HEK293 (cell line): ENCODE measurements at regions not wholly inside any gene's neighbourhood (a gene's known extent, or its start where the extent isn't known, plus 50 kb on each side); places are given as distances from the start of the nearest gene placed in this dataset.

ENCODE experiments used
- CTCF ChIA-PET: fragments of 350-600 bp; formaldehyde crosslinking; extraction: SDS; loops from one replicate; lab custom pipeline; 2021; ENCODE audit warnings: antibody characterized with exemption; lab: Yijun Ruan, JAX
- POLR2A ChIA-PET: fragments of 300-600 bp; formaldehyde crosslinking; extraction: SDS; loops from one replicate; lab custom pipeline; 2020; ENCODE audit warnings: antibody characterized with exemption, inconsistent platforms; lab: Yijun Ruan, JAX
- H3K27ac ChIP-seq: fragments of 200-500 bp; sonication (Bioruptor generic); 2 replicates; pipeline ENCODE4 v1.5.1; 2014; ENCODE audit warnings: low read depth, low read length, control low read depth, inconsistent platforms; ENCODE audit errors: extremely low read depth
- H3K36me3 ChIP-seq, 2 experiments: fragments of 200-500 bp in 1 of 2; sonication (Bioruptor generic) in 1 of 2; 1 replicate in 1 of 2; 2 replicates in 1 of 2; pipeline ENCODE4 v1.5.1; 2014 to 2017; ENCODE audit warnings: inconsistent platforms in 2 of 2, low read length in 2 of 2; ENCODE audit not compliant: control insufficient read depth in 2 of 2, insufficient read depth in 1 of 2
- H3K4me1 ChIP-seq: fragments of 200-500 bp; sonication (Bioruptor generic); 2 replicates; pipeline ENCODE4 v1.5.1; 2014; ENCODE audit warnings: mild to moderate bottlenecking, low read length, inconsistent platforms; ENCODE audit not compliant: control insufficient read depth, insufficient read depth
- H3K4me3 ChIP-seq: 2 replicates; pipeline ENCODE4 v1.5.1; 2011; ENCODE audit warnings: low read depth, mild to moderate bottlenecking, control low read depth, low read length, moderate library complexity
- H3K9me3 ChIP-seq: fragments of 200-500 bp; sonication (Bioruptor generic); 2 replicates; pipeline ENCODE4 v1.5.1; 2014; ENCODE audit warnings: low read depth, low read length, inconsistent platforms; ENCODE audit not compliant: control insufficient read depth, insufficient read depth
- BCL11B ChIP-seq: fragments of 450-650 bp; formaldehyde crosslinking; IDR thresholded peaks from 2 replicates; pipeline ENCODE4 v1.5.1; 2016; ENCODE audit warnings: low read depth, missing biosample characterization, missing genetic modification characterization
- GLIS2 ChIP-seq: fragments of 450-650 bp; formaldehyde crosslinking; IDR thresholded peaks from 2 replicates; pipeline ENCODE4 v1.5.1; 2016; ENCODE audit warnings: missing biosample characterization, missing genetic modification characterization
- OVOL3 ChIP-seq: fragments of 450-650 bp; formaldehyde crosslinking; IDR thresholded peaks from 2 replicates; pipeline ENCODE4 v1.5.1; 2016; ENCODE audit warnings: missing biosample characterization, missing genetic modification characterization
- PRDM1 ChIP-seq: fragments of 450-650 bp; formaldehyde crosslinking; IDR thresholded peaks from 2 replicates; pipeline ENCODE4; 2016; ENCODE audit warnings: missing biosample characterization, missing genetic modification characterization
- SETDB1 ChIP-seq: IDR thresholded peaks from one replicate; pipeline ENCODE4 v1.6.1; 2017; ENCODE audit warnings: mild to moderate bottlenecking, low read length, moderate library complexity, mixed read lengths; ENCODE audit not compliant: insufficient read length
- ZBTB21 ChIP-seq: fragments of 450-650 bp; formaldehyde crosslinking; IDR thresholded peaks from 2 replicates; pipeline ENCODE4 v1.5.1; 2017; ENCODE audit warnings: missing biosample characterization, missing genetic modification characterization
- ZBTB49 ChIP-seq: fragments of 450-650 bp; formaldehyde crosslinking; IDR thresholded peaks from 2 replicates; pipeline ENCODE4 v1.5.1; 2016; ENCODE audit warnings: missing biosample characterization, missing genetic modification characterization, low read depth
- ZBTB8A ChIP-seq: fragments of 450-650 bp; formaldehyde crosslinking; IDR thresholded peaks from 2 replicates; pipeline ENCODE4 v1.5.1; 2016; ENCODE audit warnings: missing biosample characterization, missing genetic modification characterization
- ZNF157 ChIP-seq: fragments of 450-650 bp; formaldehyde crosslinking; IDR thresholded peaks from 2 replicates; pipeline ENCODE4 v1.5.1; 2016; ENCODE audit warnings: missing biosample characterization, missing genetic modification characterization
- ZNF174 ChIP-seq: fragments of 450-650 bp; formaldehyde crosslinking; IDR thresholded peaks from 2 replicates; pipeline ENCODE4 v1.5.0; 2017; ENCODE audit warnings: missing biosample characterization, mild to moderate bottlenecking, missing genetic modification characterization
- ZNF184 ChIP-seq: fragments of 450-650 bp; IDR thresholded peaks from 2 replicates; pipeline ENCODE4 v1.5.1; 2018; ENCODE audit warnings: missing biosample characterization, mild to moderate bottlenecking, missing genetic modification characterization
- ZNF19 ChIP-seq: fragments of 450-650 bp; formaldehyde crosslinking; IDR thresholded peaks from 2 replicates; pipeline ENCODE4; 2016; ENCODE audit warnings: missing biosample characterization, missing genetic modification characterization, low read depth
- ZNF2 ChIP-seq: fragments of 450-650 bp; formaldehyde crosslinking; IDR thresholded peaks from 2 replicates; pipeline ENCODE4 v1.5.1; 2016; ENCODE audit warnings: missing biosample characterization, missing genetic modification characterization
- ZNF239 ChIP-seq: fragments of 450-650 bp; formaldehyde crosslinking; IDR thresholded peaks from 2 replicates; pipeline ENCODE4 v1.5.1; 2016; ENCODE audit warnings: missing biosample characterization, missing genetic modification characterization
- ZNF350 ChIP-seq: fragments of 450-650 bp; formaldehyde crosslinking; IDR thresholded peaks from 2 replicates; pipeline ENCODE4 v1.5.0; 2017; ENCODE audit warnings: missing biosample characterization, mild to moderate bottlenecking, missing genetic modification characterization
- ZNF394 ChIP-seq: fragments of 450-650 bp; formaldehyde crosslinking; IDR thresholded peaks from 2 replicates; pipeline ENCODE4 v1.5.1; 2016; ENCODE audit warnings: missing biosample characterization, missing genetic modification characterization, mild to moderate bottlenecking, moderate library complexity, borderline replicate concordance
- ZNF514 ChIP-seq: fragments of 450-650 bp; formaldehyde crosslinking; IDR thresholded peaks from 2 replicates; pipeline ENCODE4 v1.5.1; 2016; ENCODE audit warnings: missing biosample characterization, missing genetic modification characterization
- ZNF544 ChIP-seq: fragments of 450-650 bp; formaldehyde crosslinking; IDR thresholded peaks from 2 replicates; pipeline ENCODE4 v1.5.0; 2017; ENCODE audit warnings: missing biosample characterization, missing genetic modification characterization
- ZNF560 ChIP-seq: fragments of 450-650 bp; formaldehyde crosslinking; IDR thresholded peaks from 2 replicates; pipeline ENCODE4 v1.5.1; 2017; ENCODE audit warnings: missing biosample characterization, missing genetic modification characterization, borderline replicate concordance
- TF ChIP-seq, protein P1 (sequence below): fragments of 450-650 bp; IDR thresholded peaks from 2 replicates; pipeline ENCODE4 v1.5.1; 2018; ENCODE audit warnings: missing biosample characterization, missing genetic modification characterization

DNA sequence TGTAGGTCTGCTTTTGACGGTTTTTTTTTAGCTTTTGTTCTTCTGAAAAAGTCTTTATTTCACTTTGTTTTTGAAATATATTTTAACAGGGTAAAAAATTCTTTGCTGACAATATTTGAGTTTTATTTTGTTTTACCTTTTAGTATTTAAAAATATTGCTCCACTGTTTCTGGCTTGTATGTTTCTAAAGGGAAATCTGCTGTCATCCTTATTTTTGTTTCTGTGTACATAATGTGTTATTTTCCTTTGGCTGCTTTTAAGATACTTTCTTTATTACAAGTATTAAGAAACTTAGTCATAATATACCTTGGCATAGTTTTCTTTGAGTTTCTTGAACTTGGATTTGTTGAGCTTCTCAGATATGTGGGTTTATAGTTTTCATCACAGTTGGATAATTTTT is 88.6 kb upstream of the SPACA1 start:
- no peak overlapping the region for H3K4me3 ChIP-seq
- no peaks in the 10 kb centered on the region for H3K4me1 ChIP-seq
- no peaks in the 10 kb centered on the region for H3K9me3 ChIP-seq
- H3K27ac ChIP-seq = no peak overlapping the region
- no peaks in the 10 kb centered on the region for H3K36me3 ChIP-seq
- ChIA-PET CTCF (interaction anchor here (0.7 to 1.4 kb wide), 2 partner anchors 913 to 941 kb away, joined by 3 read pairs; no protein-coding TSS in a partner anchor), POLR2A (no interaction called here)
- TF ChIP-seq BCL11B (tag by site-specific recombination) = no peak
- peak; percentile 74 for TF ChIP-seq SETDB1

GRCh38 chr6:87951751-87952150 is 95.9 kb upstream of the SPACA1 start:
- POLR2A ChIA-PET = no interaction called here
- CTCF ChIA-PET = interaction anchor here (0.7 kb wide), 1 partner anchor 179 kb away, joined by 3 read pairs; no protein-coding TSS in a partner anchor

DNA sequence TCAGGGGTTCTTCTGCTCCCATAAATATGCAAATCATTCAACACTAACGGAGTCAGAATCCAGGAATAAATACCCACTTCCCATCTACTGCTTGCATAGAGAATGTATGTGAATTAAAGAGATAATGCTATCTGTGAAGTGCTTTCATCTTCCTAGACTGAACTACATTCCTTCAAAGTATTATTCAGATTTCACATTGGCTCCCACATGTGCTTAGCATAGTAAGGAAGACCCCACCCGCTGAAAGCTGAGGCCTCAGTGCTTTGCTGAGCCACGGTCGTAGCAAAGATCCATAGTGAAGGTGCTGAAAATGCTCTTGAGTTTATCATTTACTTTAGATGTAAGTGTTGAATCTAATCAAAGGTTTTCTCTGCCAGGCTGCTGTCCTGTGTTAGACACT is 97.0 kb upstream of the SPACA1 start:
- Histone ChIP-seq H3K27ac (no peak overlapping the region), H3K4me3 (no peak overlapping the region), H3K4me1 (no peaks in the 10 kb centered on the region), H3K9me3 (no peaks in the 10 kb centered on the region), H3K36me3 (no peaks in the 10 kb centered on the region)
- CTCF ChIA-PET = interaction anchor here (0.5 to 0.8 kb wide), 2 partner anchors 16 to 21 kb away, joined by 3 read pairs; no protein-coding TSS in a partner anchor
- POLR2A ChIA-PET = no interaction called here
- no peak for TF ChIP-seq ZBTB8A (tag by site-specific recombination)

More at GRCh38 chr6:87951751-87952150, 95.9 kb upstream of the SPACA1 start:
- Histone ChIP-seq H3K36me3 (no peaks in the 10 kb centered on the region), H3K9me3 (no peaks in the 10 kb centered on the region), H3K4me1 (no peaks in the 10 kb centered on the region), H3K27ac (no peak overlapping the region), H3K4me3 (no peak overlapping the region)
- TF ChIP-seq ZNF19 (no peak), ZBTB21 (tag by site-specific recombination) (no peak), ZNF544 (no peak), ZNF157 (tag by site-specific recombination) (no peak), PRDM1 (no peak), ZNF2 (tag by site-specific recombination) (no peak), ZNF184 (tag by site-specific recombination) (no peak), ZNF350 (tag by site-specific recombination) (no peak), ZNF239 (tag by site-specific recombination) (no peak), OVOL3 (tag by site-specific recombination) (no peak), ZNF394 (tag by site-specific recombination) (no peak), ZNF560 (tag by site-specific recombination) (no peak), GLIS2 (no peak), ZNF174 (no peak), ZBTB49 (tag by site-specific recombination) (no peak), ZNF514 (no peak)
- TF ChIP-seq, protein P1, sequence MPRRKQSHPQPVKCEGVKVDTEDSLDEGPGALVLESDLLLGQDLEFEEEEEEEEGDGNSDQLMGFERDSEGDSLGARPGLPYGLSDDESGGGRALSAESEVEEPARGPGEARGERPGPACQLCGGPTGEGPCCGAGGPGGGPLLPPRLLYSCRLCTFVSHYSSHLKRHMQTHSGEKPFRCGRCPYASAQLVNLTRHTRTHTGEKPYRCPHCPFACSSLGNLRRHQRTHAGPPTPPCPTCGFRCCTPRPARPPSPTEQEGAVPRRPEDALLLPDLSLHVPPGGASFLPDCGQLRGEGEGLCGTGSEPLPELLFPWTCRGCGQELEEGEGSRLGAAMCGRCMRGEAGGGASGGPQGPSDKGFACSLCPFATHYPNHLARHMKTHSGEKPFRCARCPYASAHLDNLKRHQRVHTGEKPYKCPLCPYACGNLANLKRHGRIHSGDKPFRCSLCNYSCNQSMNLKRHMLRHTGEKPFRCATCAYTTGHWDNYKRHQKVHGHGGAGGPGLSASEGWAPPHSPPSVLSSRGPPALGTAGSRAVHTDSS (tag by site-specific recombination) = no peak
